GM12891 (cell line): ENCODE measurements at regions not wholly inside any gene's neighbourhood (a gene's known extent, or its start where the extent isn't known, plus 50 kb on each side); places are given as distances from the start of the nearest gene placed in this dataset.

ENCODE experiments used
- POLR2A ChIP-seq: IDR thresholded peaks from 2 replicates; pipeline ENCODE4 v1.6.1; 2011; ENCODE audit warnings: low read depth, low read length, control low read depth
- POLR2AphosphoS5 ChIP-seq: IDR thresholded peaks from 2 replicates; pipeline ENCODE4 v1.6.1; 2011; ENCODE audit warnings: low read depth, low read length, control low read depth
- POU2F2 ChIP-seq: IDR thresholded peaks from 2 replicates; pipeline ENCODE4 v1.6.1; 2011; ENCODE audit warnings: low read depth, mild to moderate bottlenecking, control low read depth, low read length, moderate library complexity
- SPI1 ChIP-seq: IDR thresholded peaks from 2 replicates; pipeline ENCODE4 v1.6.1; 2011; ENCODE audit warnings: low read depth, low read length, control low read depth
- TAF1 ChIP-seq: IDR thresholded peaks from 2 replicates; pipeline ENCODE4 v1.6.1; 2011; ENCODE audit warnings: low read depth, low read length, control low read depth

DNA sequence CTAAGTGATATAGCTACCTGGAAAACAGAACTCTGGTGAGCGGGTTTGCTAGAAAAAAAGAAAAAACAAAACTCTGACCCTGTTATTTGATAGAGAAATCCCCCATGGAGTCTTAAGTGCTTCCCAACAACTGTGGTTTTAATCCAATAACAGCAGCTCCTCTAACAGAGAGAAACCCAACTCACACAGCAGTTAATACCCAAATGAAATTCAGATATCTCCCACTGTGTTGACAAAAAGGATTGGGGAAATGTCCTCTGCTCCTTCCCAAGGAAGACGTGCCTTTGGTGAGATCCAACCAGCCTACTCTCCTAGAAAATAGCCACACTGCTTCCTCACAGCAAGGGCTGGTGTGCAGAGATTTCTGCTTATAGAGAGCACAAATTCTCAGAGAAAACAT, 200.4 kb upstream of the FBXL4 start:
- TF ChIP-seq POLR2AphosphoS5 (no peak), POLR2A (no peak), TAF1 (no peak), POU2F2 (no peak), SPI1 (no peak)
